SK-N-SH treated with all-trans-retinoic acid at 6 μM for 48 hours (cell line): ENCODE measurements at regions not wholly inside any gene's neighbourhood (a gene's known extent, or its start where the extent isn't known, plus 50 kb on each side); places are given as distances from the start of the nearest gene placed in this dataset.

Experiments
- ATAC-seq: fragments of 200-7000 bp; cut with Tn5 transposase; 3 replicates; pipeline ENCODE4 v1.9.1; 2020; ENCODE audit warnings: mild to moderate bottlenecking, moderate library complexity
- ARNTL ChIP-seq: fragments of 450-650 bp; formaldehyde crosslinking; IDR thresholded peaks from 2 replicates; pipeline ENCODE4 v1.5.0; 2020; ENCODE audit warnings: low read depth, mild to moderate bottlenecking, moderate library complexity, borderline replicate concordance
- BACH2 ChIP-seq: fragments of 250-450 bp; sonication (Bioruptor Pico); IDR thresholded peaks from 2 replicates; pipeline ENCODE4 v1.9.0; 2021; ENCODE audit warnings: mild to moderate bottlenecking, borderline replicate concordance
- CREB5 ChIP-seq: fragments of 250-450 bp; sonication (Bioruptor Pico); IDR thresholded peaks from 2 replicates; pipeline ENCODE4 v1.5.1; 2020; ENCODE audit warnings: low read depth, mild to moderate bottlenecking, moderate library complexity
- CSDC2 ChIP-seq: fragments of 250-450 bp; sonication (Bioruptor Pico); IDR thresholded peaks from 2 replicates; pipeline ENCODE4 v1.5.0; 2020; ENCODE audit warnings: mild to moderate bottlenecking, moderate library complexity
- CSRNP3 ChIP-seq: fragments of 250-450 bp; sonication (Bioruptor Pico); IDR thresholded peaks from 2 replicates; pipeline ENCODE4 v1.5.1; 2021; ENCODE audit warnings: mild to moderate bottlenecking, moderate library complexity
- ESRRG ChIP-seq: fragments of 250-450 bp; sonication (Bioruptor Pico); IDR thresholded peaks from 2 replicates; pipeline ENCODE4 v1.6.1; 2021; ENCODE audit warnings: mild to moderate bottlenecking
- GLIS3 ChIP-seq: fragments of 250-450 bp; sonication (Bioruptor Pico); IDR thresholded peaks from 2 replicates; pipeline ENCODE4 v1.5.0; 2020; ENCODE audit warnings: mild to moderate bottlenecking, moderate library complexity
- ISL1 ChIP-seq: fragments of 250-450 bp; sonication (Bioruptor Pico); IDR thresholded peaks from 2 replicates; pipeline ENCODE4 v2.1.2; 2022; ENCODE audit warnings: mild to moderate bottlenecking, moderate library complexity
- OSR1 ChIP-seq: fragments of 250-450 bp; sonication (Bioruptor Pico); IDR thresholded peaks from 2 replicates; pipeline ENCODE4 v1.8.0; 2022; ENCODE audit warnings: moderate library complexity, mild to moderate bottlenecking, inconsistent platforms
- PATZ1 ChIP-seq: fragments of 250-450 bp; sonication (Bioruptor Pico); IDR thresholded peaks from 2 replicates; pipeline ENCODE4 v1.8.0; 2020; ENCODE audit warnings: mild to moderate bottlenecking, moderate library complexity, borderline replicate concordance
- POU6F1 ChIP-seq: fragments of 250-450 bp; sonication (Bioruptor Pico); IDR thresholded peaks from 2 replicates; pipeline ENCODE4 v1.8.0; 2021; ENCODE audit warnings: low read depth, mild to moderate bottlenecking, moderate library complexity, borderline replicate concordance
- PPARA ChIP-seq: fragments of 250-450 bp; sonication (Bioruptor Pico); IDR thresholded peaks from 2 replicates; pipeline ENCODE4 v1.5.0; 2020; ENCODE audit warnings: mild to moderate bottlenecking, borderline replicate concordance
- RARB ChIP-seq: fragments of 250-450 bp; sonication (Bioruptor Pico); IDR thresholded peaks from 2 replicates; pipeline ENCODE4 v1.8.0; 2021; ENCODE audit warnings: mild to moderate bottlenecking, moderate library complexity
- SNAI2 ChIP-seq: fragments of 250-450 bp; sonication (Bioruptor Pico); IDR thresholded peaks from 2 replicates; pipeline ENCODE4 v1.5.0; 2020; ENCODE audit warnings: mild to moderate bottlenecking, moderate library complexity
- TCF4 ChIP-seq: fragments of 250-450 bp; sonication (Bioruptor Pico); IDR thresholded peaks from 2 replicates; pipeline ENCODE4 v1.8.0; 2021; ENCODE audit warnings: mild to moderate bottlenecking, moderate library complexity, borderline replicate concordance
- TSHZ2 ChIP-seq: fragments of 250-450 bp; sonication (Bioruptor Pico); IDR thresholded peaks from 2 replicates; pipeline ENCODE4 v1.5.0; 2020; ENCODE audit warnings: mild to moderate bottlenecking, moderate library complexity
- ZC3H10 ChIP-seq: fragments of 250-450 bp; sonication (Bioruptor Pico); IDR thresholded peaks from 2 replicates; pipeline ENCODE4 v1.5.1; 2021; ENCODE audit warnings: mild to moderate bottlenecking, moderate library complexity
- ZFP3 ChIP-seq: fragments of 250-450 bp; sonication (Bioruptor Pico); IDR thresholded peaks from 2 replicates; pipeline ENCODE4 v1.5.0; 2020; ENCODE audit warnings: mild to moderate bottlenecking, moderate library complexity
- ZNF565 ChIP-seq: fragments of 450-650 bp; formaldehyde crosslinking; conservative IDR thresholded peaks from 2 replicates; pipeline ENCODE4 v1.5.0; 2020; ENCODE audit warnings: low read depth, mild to moderate bottlenecking, moderate library complexity
- ZNF70 ChIP-seq: fragments of 450-650 bp; formaldehyde crosslinking; IDR thresholded peaks from 2 replicates; pipeline ENCODE4 v1.5.0; 2020; ENCODE audit warnings: mild to moderate bottlenecking, moderate library complexity
- ZNF8 ChIP-seq: fragments of 450-650 bp; formaldehyde crosslinking; IDR thresholded peaks from 2 replicates; pipeline ENCODE4 v1.5.0; 2020; ENCODE audit warnings: mild to moderate bottlenecking, moderate library complexity

- ATAC-seq, result no peak
- TF ChIP-seq OSR1 (CRISPR knock-in tag), result no peak
These were observed 954.1 kb downstream of the UQCRFS1 start for GRCh38 chr19:28258829-28259228.

GRCh38 chr19:28257396-28257795 is 955.6 kb downstream of the UQCRFS1 start:
- TF ChIP-seq RARB (CRISPR knock-in tag), result no peak
- TF ChIP-seq PATZ1 (CRISPR knock-in tag), result no peak
- no peak for TF ChIP-seq PPARA
- no peak for TF ChIP-seq ZNF8 (CRISPR knock-in tag)
- TF ChIP-seq POU6F1 (CRISPR knock-in tag), result no peak
- TF ChIP-seq ZNF565 (CRISPR knock-in tag), result no peak
- TF ChIP-seq OSR1 (CRISPR knock-in tag), result no peak
- TF ChIP-seq TCF4 (CRISPR knock-in tag), result no peak
- TF ChIP-seq BACH2 (CRISPR knock-in tag), result no peak
- no peak for TF ChIP-seq CSRNP3 (CRISPR knock-in tag)
- no peak for TF ChIP-seq SNAI2
- TF ChIP-seq GLIS3, result no peak
- TF ChIP-seq TSHZ2, result no peak
- TF ChIP-seq CREB5 (CRISPR knock-in tag), result no peak
- no peak for TF ChIP-seq ARNTL (CRISPR knock-in tag)
- TF ChIP-seq ZC3H10 (CRISPR knock-in tag), result no peak
- ATAC-seq, result no peak

GRCh38 chr19:28247243-28247642 is 965.7 kb downstream of the UQCRFS1 start:
- no peak for ATAC-seq
- TF ChIP-seq CSRNP3 (CRISPR knock-in tag) (no peak), GLIS3 (no peak), ZFP3 (CRISPR knock-in tag) (no peak), SNAI2 (no peak), ISL1 (CRISPR knock-in tag) (no peak), ZNF70 (CRISPR knock-in tag) (no peak), ARNTL (CRISPR knock-in tag) (no peak), CSDC2 (no peak), ZNF8 (CRISPR knock-in tag) (no peak), ESRRG (CRISPR knock-in tag) (no peak), POU6F1 (CRISPR knock-in tag) (no peak), TSHZ2 (no peak)
